PC-3 (cell line): ENCODE measurements at regions not wholly inside any gene's neighbourhood (a gene's known extent, or its start where the extent isn't known, plus 50 kb on each side); places are given as distances from the start of the nearest gene placed in this dataset.

ENCODE experiments used
- EZH2 ChIP-seq: fragments of 300-600 bp; sonication (generic); IDR thresholded peaks from one replicate; pipeline ENCODE4 v1.6.1; 2017; ENCODE audit warnings: antibody characterized with exemption, mild to moderate bottlenecking, low read length; ENCODE audit not compliant: unreplicated experiment
- TF ChIP-seq, protein P1 (sequence below): fragments of 300-600 bp; sonication (generic); conservative IDR thresholded peaks from 2 replicates; pipeline ENCODE4 v1.5.1; 2017; ENCODE audit warnings: antibody characterized with exemption, low read depth, mild to moderate bottlenecking, low read length

DNA sequence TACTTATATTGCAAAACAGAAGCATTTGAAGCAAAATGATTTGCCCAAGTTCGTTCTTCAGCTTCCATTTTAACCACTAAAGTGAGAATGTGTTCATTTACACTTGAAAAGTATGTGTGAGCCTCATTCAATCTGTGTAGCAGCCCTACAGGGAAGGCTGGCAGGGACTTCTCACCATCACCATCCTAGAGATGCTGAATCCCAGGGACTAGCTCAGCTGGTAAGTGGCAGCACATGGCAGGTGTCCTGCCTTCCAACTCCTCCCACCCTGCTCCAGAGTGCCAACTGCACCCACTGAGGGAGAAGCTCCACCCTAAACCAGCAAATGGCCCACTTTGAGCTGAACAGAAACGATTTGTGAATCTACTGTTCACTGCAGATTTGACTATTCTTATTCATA, 91.5 kb downstream of the EN1 start:
- TF ChIP-seq, protein P1, sequence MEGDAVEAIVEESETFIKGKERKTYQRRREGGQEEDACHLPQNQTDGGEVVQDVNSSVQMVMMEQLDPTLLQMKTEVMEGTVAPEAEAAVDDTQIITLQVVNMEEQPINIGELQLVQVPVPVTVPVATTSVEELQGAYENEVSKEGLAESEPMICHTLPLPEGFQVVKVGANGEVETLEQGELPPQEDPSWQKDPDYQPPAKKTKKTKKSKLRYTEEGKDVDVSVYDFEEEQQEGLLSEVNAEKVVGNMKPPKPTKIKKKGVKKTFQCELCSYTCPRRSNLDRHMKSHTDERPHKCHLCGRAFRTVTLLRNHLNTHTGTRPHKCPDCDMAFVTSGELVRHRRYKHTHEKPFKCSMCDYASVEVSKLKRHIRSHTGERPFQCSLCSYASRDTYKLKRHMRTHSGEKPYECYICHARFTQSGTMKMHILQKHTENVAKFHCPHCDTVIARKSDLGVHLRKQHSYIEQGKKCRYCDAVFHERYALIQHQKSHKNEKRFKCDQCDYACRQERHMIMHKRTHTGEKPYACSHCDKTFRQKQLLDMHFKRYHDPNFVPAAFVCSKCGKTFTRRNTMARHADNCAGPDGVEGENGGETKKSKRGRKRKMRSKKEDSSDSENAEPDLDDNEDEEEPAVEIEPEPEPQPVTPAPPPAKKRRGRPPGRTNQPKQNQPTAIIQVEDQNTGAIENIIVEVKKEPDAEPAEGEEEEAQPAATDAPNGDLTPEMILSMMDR, result no peak
- TF ChIP-seq EZH2, result no peak
